GM04504 (cell line): ENCODE measurements at regions not wholly inside any gene's neighbourhood (a gene's known extent, or its start where the extent isn't known, plus 50 kb on each side); places are given as distances from the start of the nearest gene placed in this dataset.

ENCODE experiments used
- DNase-seq: peaks from one replicate; pipeline ENCODE4 v3.0.0-alpha.2; 2012; ENCODE audit warnings: low read depth

DNA sequence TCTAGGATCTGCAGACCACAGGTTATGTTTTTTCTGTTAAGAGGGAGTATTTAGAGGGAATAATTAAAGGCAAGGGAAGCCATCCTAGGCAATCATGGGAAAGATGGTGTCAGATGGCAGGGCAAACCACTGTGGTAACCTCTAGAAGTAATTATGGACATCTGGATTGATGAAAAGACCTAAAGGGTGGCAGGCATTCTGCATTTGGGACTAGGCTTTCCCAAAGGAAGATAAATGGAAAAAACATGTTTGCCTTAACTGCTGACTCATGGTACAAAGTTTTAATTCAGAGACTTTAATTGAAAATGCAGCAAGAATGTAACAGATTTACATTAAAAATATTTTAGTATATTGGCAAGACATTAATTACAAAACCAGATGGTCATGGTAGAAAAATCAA is 88.1 kb downstream of the TMEM30B start:
- no peak for DNase-seq

DNA sequence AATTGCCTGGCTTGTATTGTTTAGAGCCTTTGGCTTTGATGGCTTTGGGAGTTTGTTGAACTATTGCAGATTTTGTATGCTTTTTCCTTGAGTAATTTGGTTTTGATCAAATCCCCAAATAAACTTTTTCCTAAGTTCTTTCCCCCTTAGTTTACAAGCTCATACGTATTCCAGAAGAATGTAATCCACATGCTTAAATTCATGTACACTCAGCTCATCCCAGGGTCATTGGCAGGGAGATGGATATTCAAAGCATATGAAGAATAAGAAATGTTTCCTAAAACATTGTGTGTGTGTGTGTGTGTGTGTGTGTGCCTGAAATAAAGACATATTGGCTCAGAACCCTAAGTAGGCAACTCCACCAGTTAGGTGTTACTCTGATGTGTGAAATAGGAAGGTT is 89.4 kb downstream of the TMEM30B start:
- DNase-seq = no peak

DNA sequence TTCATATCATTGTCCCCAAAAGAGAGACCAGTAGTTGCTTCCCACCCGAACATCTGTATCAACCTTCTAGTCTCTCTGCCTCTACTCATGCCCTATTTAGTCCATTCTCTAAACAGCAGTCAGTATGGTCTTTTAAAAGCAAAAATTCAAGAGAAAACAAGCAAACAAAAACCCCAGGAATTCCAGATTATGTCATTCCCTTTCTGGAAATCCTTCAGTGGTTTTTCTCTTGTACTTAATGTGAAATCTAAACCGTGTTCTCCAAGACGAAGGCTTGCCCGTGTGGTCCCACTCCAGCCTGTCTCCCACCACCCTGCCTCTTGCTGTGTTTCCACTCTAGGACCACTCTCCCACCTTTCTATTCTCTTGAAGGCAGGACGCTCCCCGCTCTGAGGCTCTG is 90.8 kb downstream of the TMEM30B start:
- no peak for DNase-seq

DNA sequence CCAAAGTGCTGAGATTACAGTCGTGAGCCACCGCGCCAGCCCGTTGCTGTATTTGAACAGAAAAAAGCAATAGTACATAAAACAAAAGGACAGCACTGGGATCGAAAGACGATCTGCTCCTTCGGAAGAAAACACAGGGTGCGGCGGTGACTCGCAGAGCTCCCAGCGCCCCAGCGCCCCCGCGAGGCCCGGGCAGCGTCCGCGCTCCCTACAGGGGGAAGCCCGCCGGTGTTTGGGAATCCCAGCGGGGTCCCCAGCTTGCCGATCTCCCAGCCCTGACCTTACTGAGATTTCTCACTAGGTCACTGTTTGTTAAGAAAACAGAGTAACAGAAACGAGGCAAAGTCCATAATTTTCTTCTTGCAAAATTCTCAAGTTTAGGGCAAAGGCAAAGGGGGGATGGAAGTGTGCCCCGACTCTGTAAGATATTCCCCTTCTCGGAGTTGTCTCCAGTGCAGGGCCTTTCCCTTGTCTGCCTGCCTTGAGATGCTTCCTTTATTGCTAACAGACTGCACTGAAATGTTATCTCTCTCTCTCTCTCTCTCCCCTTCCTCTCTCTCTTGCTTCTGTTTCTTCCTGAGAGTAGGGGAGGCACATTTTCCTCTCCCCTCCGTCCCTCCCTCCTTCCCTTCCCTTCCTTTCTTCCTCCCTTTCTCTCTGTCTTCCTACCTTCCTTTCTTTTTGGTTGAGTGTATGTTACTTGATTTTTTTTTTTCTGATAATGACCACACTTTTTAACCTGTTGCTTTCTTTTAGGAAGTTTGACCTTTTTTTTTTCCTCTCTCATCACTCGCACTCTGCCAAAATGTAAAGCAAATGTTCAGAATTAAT is 91.9 kb downstream of the TMEM30B start:
- no peak for DNase-seq

DNA sequence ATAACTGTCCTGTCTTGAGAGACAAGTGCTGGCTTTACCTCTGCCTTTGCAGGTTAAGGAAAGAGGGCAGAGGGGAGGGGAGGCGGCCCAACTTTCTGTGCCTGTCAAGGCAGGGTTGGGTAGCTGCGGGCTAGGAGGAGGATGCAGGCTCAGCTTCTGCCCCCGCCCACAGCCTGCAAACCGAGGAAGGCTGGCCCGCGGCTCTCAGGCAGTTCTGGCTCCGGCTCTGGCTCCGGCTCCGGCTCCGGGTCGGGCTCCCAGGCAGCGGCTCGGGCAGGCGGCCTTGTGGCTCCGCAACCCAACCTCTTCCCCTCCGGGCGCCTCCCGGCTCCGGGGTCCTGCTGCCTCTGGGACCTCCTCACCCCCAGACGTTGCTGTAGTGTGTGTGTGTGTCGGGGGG is 92.9 kb downstream of the TMEM30B start:
- no peak for DNase-seq

DNA sequence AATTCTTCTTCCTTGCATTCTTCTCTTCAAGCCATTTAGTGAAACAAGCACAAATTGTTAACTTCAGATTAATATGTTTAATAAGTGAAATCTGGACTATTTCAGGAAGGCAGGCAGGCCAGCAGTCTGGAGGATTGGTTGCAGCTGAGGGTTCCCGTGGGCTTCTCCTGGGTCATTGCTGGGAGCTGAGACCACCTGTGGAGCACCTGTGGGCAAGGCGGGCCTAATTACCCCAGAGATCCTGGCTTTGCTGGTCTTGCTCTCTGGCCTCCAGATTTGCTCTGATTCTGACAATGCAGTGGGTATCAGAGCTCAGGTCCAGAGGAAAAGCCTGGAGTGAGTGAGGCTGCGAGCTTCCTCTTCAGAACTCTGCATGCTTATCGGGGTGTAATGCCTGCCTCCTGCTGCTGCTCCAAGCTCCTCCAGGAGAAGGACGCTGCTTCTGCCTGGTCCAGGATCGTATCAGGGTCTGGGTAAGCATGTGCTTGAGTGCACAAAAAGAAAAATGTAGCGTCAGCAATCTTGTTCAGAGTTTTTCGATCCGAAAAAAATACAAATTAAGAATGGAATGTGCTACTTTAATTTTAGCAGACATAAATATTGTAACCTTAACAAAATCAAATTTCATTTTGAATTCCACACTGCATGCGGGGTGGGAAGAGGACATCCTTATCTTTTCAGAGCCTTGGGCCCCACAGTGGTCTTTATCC is 93.8 kb downstream of the TMEM30B start:
- no peak for DNase-seq

DNA sequence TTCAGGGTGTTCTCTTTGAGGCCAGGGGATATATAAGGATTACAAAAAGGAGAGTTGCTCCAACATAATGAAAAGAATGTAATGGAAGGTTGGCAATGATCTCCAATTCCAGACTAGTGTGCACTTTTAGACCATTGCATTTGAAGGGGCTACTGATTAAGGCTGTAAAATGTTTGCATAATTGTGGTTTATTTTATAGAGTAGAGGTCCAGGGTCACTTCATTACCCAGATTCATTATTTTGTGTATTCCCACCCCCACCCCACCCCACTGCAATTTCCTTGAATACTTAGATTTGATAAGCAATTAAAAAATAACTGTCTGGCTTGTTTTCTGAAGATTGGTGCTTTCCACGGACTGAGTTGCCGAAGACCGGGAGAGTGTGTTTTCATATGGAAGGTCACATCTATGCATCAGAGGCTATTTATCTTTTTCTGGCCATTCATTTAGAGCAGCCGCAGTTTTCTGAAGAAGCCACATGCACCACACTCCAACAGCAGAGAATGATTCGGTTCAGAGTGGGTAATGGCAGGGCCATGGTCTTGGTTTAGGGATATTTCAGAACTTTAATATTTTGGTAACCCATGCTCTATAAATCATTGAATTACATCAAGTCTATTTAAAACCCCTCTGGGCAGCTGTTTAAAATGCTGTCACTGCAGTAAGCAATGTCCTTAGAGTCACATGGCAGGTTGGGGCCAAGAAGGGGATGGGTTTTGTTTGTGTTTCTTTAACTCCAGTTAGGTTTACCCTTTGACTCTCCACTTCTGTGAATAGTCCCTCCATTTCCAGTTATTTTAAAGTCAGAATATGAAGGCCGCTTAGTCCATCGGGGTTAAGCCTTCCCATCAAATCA is 94.6 kb downstream of the TMEM30B start:
- no peak for DNase-seq

DNA sequence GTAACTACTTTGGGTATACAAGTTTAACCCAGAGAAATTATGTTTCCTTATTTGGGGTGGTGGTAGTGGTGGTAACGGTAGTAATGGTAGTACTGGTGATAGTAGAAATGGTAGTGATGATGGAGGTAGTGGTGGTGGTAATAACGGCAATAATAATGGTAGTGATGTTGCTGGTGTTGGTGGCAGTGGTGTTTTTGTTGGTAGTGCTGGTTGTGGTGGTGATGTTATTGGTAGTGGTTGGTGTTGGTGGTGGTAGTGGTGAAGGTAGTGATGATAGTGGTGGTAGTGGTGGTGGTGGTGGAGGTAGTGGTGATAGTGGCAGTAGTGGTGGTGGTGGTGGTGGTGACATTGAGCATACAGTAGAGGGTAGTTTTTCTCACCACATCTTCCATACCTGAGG is 95.6 kb downstream of the TMEM30B start:
- no peak for DNase-seq

DNA sequence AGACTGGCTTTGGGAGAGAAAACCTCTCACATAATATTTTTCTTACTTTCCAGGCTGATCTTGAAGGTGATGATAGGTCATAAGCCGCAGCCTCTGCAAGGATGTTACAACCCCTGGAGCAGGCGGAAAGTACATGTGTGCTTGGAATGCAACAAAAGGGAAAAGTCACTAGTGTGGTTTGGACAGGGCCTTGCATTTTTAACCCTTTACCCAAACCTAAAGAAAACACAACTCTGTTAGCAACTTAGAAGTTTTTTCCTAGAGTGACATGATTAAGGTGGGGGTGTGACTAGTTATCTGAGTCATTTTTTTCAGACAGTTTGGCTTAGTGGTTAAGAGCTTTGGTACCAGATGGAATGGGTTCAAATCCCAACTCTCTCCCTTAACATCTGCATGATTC is 97.0 kb downstream of the TMEM30B start:
- peak; percentile 84 for DNase-seq

DNA sequence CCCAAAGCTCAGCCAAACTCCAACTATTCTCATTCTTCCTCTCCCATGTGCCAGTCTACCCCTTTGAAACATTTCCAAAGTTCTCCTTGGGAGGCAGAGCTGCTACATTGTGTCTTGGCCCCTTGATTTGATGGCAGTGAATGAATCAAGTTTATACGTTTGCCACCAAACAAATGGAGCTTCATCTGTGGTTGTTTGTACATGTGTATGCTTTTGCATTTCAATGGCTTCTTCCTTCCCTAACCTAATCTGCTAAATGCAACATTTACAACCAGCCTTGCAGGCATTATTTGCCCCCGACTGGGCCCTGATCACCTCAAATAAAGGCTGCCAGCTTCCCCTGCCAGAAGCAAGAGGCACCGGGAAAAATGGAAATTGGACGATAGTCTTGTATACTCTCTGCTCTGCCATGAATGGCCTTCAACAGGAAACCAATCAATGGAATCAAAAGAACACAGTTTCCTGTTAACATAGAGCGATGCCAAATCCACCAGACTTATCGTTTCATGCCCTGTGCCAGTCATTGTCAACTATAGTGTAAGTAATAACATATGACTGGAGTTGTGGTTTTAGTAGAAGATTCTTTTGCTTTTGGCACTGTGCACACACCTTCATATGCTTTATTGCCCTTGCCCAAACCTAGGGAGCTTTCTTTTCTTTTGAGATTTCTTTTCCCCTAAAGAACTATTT is 97.8 kb downstream of the TMEM30B start:
- DNase-seq = no peak

DNA sequence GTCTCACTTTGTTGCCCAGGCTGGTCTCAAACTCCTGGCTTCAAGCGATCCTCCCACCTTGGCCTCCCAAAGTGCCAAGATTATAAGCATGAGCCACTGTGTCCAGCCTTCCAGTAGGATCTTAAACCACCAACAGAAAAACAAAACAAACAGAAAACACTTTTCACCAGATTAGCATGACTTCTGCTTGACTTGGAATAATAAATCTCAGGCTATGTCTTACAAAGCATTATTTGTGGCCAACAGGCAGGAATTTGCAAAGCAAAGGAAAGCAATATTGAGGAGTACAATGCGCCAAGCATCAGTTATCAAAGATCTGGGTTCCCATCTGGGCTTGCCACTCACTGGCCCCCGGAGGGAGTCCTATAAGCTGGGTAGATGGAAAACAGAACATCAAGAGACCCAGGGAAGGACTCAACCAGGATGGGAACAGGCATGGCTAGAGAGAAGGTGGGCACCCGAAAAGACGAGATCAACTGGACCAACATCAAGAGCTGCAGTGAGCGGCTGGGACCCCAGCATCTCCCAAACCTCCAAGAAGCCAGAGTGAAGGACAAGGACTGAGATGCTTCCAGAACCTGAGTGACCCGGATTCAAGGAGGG is 101.2 kb downstream of the TMEM30B start:
- DNase-seq = no peak

DNA sequence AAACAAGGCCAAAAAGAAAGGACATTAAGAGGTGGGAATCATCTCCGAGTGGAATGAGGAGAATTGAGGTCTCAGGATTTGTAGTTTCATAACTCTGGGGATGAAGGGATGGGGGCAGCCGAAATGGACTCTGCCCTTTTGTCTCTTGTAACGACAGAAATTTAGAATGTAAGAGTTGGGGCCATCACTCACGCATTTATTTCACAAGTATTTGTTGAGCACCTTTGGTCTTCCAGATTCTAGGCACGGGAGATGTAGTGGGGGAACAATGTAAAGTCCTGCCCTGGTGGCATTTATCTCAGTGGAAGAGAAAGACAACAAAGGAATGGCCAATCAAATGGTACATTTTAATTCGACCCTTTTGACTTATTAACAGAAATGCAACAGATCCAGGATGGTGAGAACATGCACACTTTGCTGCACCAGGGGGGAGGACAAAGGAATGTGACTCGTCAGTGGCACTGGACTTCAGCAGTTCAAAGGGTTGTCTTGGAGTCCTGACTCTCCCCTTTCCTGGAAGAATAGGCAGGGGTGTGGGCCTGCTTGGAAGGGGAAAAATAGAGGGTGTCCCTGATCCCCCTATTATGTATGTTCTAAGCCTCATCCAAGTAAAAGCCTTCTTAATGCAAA is 102.0 kb downstream of the TMEM30B start:
- DNase-seq = no peak

DNA sequence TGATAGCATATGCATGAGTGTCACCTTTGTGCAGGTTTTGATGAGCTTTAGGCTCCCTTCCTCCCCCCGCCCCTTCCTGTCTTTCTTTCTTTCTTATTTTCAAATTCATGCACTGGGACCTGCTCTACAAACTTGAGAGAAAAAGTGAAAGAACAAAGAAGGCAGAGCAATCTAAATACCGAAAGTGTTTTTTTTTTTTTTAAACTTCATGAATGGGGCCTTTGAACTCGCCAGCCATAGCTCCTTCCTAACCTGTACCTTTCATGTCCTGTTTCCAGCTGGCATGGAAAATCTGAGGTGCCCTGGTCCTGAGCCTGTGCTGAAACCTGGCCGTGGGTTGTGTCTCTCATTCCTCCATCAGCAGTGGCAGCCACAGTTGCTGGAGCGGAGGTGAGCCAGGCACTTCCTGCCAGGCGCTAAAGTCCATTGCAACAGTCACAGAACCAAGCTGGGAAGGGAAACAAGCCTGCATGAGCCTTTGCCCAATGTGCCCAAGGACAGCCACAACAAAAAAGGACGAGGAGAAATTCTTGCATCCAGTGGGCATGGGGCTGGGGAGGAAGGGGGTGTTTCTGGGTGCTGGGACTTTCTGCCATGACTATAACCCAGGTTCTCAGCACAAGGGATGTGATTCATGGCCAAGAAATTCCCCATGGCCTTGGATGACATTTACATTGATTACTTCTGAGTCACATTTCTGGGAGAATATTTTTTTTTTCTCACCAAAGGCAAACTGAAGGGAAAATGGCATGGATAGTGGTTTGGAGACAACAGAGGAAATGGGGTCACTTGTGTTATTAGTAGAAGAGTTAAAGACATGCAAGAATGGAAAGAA is 102.7 kb downstream of the TMEM30B start:
- DNase-seq = peak; percentile 92

DNA sequence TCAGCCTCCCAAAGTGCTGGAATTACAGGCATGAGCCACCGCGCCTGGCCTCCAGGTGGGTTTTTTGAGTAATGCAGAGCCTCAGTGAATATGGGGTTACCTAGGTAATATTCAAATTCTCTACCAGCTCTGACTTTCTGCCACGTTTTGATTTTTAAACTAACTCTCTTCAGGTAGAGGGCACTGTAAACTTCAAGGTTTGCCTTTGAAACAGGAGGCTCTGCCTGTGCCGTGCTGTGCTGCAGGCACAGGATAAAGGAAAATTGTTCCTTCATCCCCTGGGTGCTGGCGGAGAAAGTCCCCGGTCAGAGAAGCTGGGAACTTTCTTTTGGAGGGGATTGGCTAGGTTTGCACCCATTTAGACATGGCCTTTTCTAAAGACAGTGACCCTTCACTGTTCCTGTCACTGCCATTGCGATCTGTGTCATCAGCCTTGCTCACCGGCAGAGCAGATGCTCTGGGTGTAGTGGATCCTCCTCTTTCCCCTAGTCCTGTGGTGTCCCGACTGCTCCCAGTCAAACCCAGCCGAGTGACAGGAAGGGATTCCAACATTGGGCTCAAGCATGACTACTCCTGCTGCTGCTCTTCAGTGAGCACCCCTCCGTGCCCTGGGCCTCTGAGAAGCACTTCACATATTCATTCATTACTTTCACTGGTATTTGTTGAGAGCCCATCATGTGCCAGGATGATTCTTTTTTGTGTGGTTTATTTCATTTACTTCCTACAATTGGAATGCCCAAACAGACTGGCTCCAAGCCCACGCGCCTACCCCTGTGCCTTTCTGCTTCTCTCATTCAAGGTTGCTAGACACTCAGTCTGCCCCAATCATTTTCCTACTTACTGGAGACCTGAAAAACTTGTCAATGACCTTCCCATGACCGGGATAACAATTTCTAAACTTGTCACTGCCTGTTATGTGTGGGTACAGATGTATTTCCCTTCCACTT is 103.6 kb downstream of the TMEM30B start:
- no peak for DNase-seq

DNA sequence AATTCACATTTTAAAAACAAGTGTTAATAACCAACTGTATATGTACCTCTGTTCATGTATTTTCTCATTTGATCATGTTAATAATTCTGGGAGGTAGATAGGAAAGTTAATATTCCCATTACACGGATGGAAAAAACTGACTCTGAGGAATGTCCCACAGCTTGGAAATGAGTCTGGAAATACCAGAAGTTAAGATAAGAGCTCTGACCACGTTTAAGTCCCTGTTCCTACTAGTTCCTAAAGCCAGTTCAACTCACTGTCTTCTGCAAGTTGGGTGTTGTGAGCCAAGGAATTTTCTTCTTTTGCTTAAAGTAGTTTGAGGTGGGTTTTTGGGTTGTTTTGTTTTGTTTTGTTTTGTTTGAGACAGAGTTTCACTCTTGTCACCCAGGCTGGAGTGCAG is 104.5 kb downstream of the TMEM30B start:
- DNase-seq = no peak

DNA sequence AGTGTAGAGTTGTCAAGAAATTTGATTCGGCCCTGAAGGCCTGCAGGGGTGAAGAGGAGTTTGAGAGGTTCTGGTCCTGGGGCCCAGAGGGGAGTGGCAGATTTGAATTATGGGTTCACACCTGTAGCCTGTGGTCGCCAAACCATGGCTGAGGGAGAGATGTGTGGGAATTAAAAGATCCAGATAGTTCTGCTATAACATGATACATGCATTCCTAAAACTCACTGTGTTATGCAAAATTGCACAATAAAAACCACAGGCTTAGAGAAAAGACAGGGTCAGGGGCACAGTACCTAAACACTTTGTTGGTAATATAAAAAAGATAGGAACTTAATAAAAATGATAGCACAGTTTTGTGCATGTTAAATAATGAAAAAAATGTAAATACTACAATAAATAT is 106.2 kb downstream of the TMEM30B start:
- DNase-seq = no peak

DNA sequence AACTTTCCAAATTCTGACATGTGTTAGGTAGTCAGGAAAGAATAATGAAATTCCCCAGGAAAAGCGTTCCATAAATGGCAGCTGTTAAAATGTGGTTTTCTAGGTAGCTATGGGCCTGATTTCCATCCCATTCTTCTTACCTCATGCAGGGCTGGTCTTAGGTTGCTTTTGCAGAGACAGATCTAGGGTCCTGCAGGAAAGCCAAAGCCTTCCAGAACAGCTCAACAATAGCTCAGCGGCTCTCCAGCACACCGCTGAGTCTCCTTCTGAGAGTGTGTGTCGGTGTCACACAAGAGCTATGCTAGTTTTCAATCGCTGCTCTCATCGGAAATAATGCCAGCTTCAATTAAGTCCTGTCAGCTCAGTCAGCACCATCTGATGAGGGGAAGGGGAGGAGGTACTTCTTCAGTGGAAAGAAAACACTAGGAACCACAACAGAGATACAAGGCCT is 106.7 kb downstream of the TMEM30B start:
- DNase-seq = no peak

DNA sequence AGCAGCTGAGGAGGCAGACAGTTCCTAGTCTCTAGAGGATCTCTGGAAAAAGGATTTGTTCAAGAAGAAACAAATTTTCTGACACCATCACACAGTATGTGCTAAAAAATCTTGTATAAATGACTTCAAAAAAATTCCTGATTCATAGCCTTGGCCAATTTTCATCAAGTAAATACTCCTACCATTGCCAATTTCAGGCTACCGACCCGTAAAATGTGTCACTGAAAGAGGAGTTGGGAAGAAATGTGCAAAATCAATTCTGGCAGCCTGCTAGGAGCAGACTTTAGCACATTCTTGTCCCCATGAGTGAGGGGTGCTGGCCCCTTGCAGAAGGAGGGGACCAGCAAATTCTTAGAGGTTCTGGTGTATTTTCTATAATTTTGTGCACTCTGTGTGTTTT is 109.4 kb downstream of the TMEM30B start:
- DNase-seq = no peak

DNA sequence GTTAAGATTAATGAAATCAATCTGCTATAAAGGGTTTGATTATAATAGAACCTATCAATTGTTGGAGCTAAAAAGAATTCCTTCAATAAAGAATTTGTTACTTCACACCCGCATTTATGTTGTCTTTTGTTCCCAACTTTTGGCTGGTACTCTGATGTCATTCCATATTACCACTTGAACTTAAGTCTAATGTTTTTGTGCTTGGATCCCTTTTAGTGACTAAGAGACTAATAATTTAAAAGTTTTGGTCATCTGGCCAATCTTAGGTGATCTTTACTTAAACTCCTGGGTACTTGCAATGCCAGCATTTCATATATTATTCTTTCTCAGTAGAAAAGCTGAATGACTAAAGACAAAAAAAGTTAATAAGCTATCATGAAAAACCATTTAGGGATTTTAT is 113.0 kb downstream of the TMEM30B start:
- no peak for DNase-seq
